ENCODE measurements at regions not wholly inside any gene's neighbourhood (a gene's known extent, or its start where the extent isn't known, plus 50 kb on each side); places are given as distances from the start of the nearest gene placed in this dataset.

DNA sequence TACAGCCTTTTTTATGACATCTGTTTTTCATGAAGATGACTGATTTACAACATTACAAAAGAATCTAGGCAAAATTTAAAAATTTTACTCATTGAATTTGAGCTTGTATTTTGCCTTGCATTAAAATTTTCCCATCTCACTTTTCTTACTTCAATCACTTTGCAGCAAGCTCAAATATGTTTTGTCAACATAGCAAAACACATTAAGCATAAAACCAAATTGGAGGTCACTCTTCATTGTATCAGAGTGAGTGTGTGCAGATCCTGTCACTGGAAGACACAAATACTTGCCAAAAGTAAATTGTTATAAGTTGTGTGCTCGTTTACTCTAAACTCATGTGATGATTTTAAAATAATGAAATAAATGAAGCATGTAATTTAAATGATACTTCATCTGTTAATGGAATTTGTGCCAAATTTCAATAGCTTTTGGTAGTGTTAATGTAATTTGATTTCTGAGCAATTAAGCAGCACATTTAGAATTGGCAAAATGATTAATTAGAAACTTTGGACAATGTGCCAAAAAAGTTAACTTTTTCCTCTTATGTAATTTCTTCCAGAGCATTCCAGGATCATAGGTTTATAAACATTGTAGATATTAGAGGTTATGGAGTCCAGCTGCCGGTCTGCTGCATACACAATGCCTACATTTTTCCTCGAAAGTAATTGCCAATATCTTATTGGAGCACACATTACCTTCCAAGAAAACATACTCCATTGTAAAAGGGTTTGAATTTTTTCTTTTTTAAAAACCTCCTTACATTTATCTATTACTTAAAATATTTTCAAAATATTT, 1078.2 kb upstream of the LRRTM3 start:
- DNase-seq = no peak

DNA sequence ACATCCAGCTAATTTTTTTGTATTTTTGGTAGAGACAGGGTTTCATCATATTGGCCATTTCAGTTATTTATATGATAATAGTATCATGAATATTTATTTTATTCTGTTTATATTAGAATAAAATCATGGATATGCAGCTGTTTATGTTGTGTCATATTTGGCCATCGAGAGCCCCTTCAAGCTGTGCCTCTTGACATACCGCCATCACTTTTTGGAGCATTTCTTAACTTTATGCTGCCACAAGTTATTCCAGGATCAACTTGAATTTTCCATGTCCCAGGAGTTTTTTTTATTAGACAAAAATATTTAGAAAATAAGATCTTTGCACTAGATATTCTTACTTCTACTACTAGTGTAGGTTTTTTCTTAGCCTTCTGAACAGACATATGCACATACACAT, 1067.0 kb upstream of the LRRTM3 start:
- DNase-seq = no peak

- DNase-seq = no peak
Measured at GRCh38 chr10:65861249-65861648, 1064.6 kb upstream of the LRRTM3 start.

All from NCI-H82 (cell line).